H1 (cell line): ENCODE measurements at regions not wholly inside any gene's neighbourhood (a gene's known extent, or its start where the extent isn't known, plus 50 kb on each side); places are given as distances from the start of the nearest gene placed in this dataset.

ENCODE experiments used
- CEBPB ChIP-seq: IDR thresholded peaks from 2 replicates; pipeline ENCODE4 v1.6.1; 2012; ENCODE audit warnings: low read depth, low read length
- POLR2A ChIP-seq, 2 experiments: IDR thresholded peaks; 1 replicate in 1 of 2; 2 replicates in 1 of 2; pipeline ENCODE4 v1.6.1; 2011; ENCODE audit warnings: low read depth in 2 of 2, low read length in 2 of 2, mild to moderate bottlenecking in 2 of 2; ENCODE audit errors: control extremely low read depth in 1 of 2

DNA sequence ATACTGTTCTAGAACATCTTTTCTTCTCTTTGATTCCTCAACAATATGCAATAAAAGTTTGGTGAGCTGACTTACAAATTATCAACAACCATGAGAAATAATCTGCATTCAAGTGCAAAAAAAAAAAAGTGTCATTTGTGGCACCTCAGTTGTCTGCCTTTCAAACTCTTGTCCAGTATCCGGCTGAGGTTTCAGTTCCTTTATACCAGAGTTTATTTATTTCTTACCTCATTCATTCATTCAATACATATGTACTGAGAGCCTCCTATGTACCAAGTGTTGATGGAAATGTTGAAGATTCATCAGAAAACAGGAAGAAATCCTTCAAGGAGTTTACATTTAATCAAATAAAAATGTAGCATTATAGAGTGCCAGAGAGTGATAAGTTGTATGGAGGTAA, 484.1 kb downstream of the RMST start (continued):
- TF ChIP-seq POLR2A (IDR thresholded peaks at IDR 0.05; ENCODE audit: control extremely low read depth in 1 of 2, low read depth in 2 of 2, low read length in 2 of 2) (no peak), CEBPB (no peak)
